Panc1 (cell line): ENCODE measurements at regions not wholly inside any gene's neighbourhood (a gene's known extent, or its start where the extent isn't known, plus 50 kb on each side); places are given as distances from the start of the nearest gene placed in this dataset.

ENCODE experiments used
- ATAC-seq: fragments of 200-7000 bp; cut with Tn5 transposase; 2 replicates; pipeline ENCODE4 v1.9.1; 2020; ENCODE audit warnings: mild to moderate bottlenecking, moderate library complexity
- BruUV-seq: library from RNA; stranded (reverse); fragments of 400-500 nt; replicated peaks from 2 replicates; lab custom pipeline; 2021; lab: Mats Ljungman, UMichigan
- CTCF ChIA-PET: fragments of 300-600 bp; sonication (Branson Sonifier 250); formaldehyde crosslinking; loops from one replicate; lab custom pipeline; 2022; ENCODE audit warnings: antibody characterized with exemption; lab: Charles Lee
- POLR2A ChIA-PET: fragments of 300-600 bp; sonication (Branson Sonifier 250); formaldehyde crosslinking; loops from one replicate; lab custom pipeline; 2022; ENCODE audit warnings: antibody characterized with exemption; lab: Charles Lee
- DNase-seq: peaks from one replicate; pipeline ENCODE4 v3.0.0-alpha.2; 2010; ENCODE audit warnings: low read depth, low spot score
- H3K27ac ChIP-seq: 2 replicates; pipeline ENCODE4 v1.5.1; 2011; ENCODE audit warnings: mild to moderate bottlenecking, low read length, inconsistent platforms
- H3K27me3 ChIP-seq: fragments of 200-500 bp; sonication (Bioruptor generic); 2 replicates; pipeline ENCODE4 v1.6.0; 2014; ENCODE audit warnings: low read length, inconsistent platforms; ENCODE audit not compliant: control insufficient read depth, insufficient read depth
- H3K36me3 ChIP-seq: fragments of 200-500 bp; sonication (Bioruptor generic); 2 replicates; pipeline ENCODE4 v1.5.1; 2014; ENCODE audit warnings: inconsistent platforms, mild to moderate bottlenecking, low read length, moderate library complexity; ENCODE audit not compliant: control insufficient read depth, insufficient read depth
- H3K4me1 ChIP-seq: 2 replicates; pipeline ENCODE4 v1.5.1; 2011; ENCODE audit warnings: inconsistent platforms, mild to moderate bottlenecking, low read length, moderate library complexity; ENCODE audit not compliant: control insufficient read depth, insufficient read depth
- H3K4me3 ChIP-seq, 2 experiments: 2 replicates each; pipeline ENCODE4 v1.5.1; 2011 to 2012; ENCODE audit warnings: low read depth in 2 of 2, low read length in 2 of 2, mild to moderate bottlenecking in 2 of 2, inconsistent platforms in 1 of 2, moderate library complexity in 1 of 2
- H3K9me3 ChIP-seq: fragments of 200-500 bp; sonication (Bioruptor generic); 2 replicates; pipeline ENCODE4 v1.5.1; 2014; ENCODE audit warnings: low read depth, mild to moderate bottlenecking, inconsistent platforms, low read length, moderate library complexity; ENCODE audit not compliant: control insufficient read depth, insufficient read depth
- POLR2AphosphoS5 ChIP-seq: IDR thresholded peaks from 2 replicates; pipeline ENCODE4 v1.6.1; 2012; ENCODE audit warnings: mild to moderate bottlenecking, low read depth, low read length, moderate library complexity
- SIN3A ChIP-seq: IDR thresholded peaks from 2 replicates; pipeline ENCODE4 v1.6.1; 2012; ENCODE audit warnings: low read depth, mild to moderate bottlenecking, low read length, moderate library complexity, borderline replicate concordance; ENCODE audit not compliant: insufficient read depth
- TCF7L2 ChIP-seq: IDR thresholded peaks from 2 replicates; pipeline ENCODE4 v1.6.1; 2011; ENCODE audit warnings: mild to moderate bottlenecking, low read depth, low read length, inconsistent platforms
- in situ Hi-C: cut with HindIII; loops from 2 replicates; pipeline ENCODE4 v1.10.0; 2016; ENCODE audit warnings: low sequenced_read_pairs, low pct_unique_long_range_greater_than_20kb
- intact Hi-C: fragments of 100-400 bp; cut with micrococcal nuclease; formaldehyde crosslinking; loops from one replicate; pipeline ENCODE4 v1.10.0; 2022; ENCODE audit not compliant: unreplicated experiment
- TF ChIP-seq, protein P1 (sequence below), 2 experiments: IDR thresholded peaks; 2 replicates each; pipeline ENCODE4 v1.6.1; 2011 to 2012; ENCODE audit warnings: low read depth in 2 of 2, control low read depth in 1 of 2, low read length in 1 of 2, mild to moderate bottlenecking in 1 of 2, moderate library complexity in 1 of 2; ENCODE audit not compliant: insufficient read depth in 1 of 2
- TF ChIP-seq, protein P2 (sequence below): fragments of 450-650 bp; IDR thresholded peaks from 2 replicates; pipeline ENCODE4 v1.5.1; 2017; ENCODE audit warnings: mild to moderate bottlenecking

DNA sequence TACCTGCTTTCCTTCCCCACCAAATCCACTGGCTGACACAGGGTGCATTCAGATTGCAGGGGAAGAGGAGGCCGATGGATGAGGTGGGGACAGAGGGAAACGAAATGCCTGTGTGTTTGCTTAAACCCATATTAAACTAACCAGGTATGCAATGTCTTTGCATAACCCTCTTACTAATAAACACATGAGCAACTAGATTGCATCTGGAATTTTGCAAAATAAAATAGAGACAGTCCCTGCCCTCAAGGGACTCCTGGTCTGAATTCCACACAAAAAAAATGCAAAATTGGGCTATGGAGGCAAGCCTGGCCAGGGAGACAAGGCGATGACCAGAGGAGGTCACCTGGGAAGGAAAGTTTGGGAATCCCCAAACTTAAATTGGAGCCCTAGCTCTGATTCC is 202.9 kb downstream of the ACTL7B start:
- TF ChIP-seq POLR2AphosphoS5, result no peak
- no peak for TF ChIP-seq TCF7L2
- TF ChIP-seq, protein P1, sequence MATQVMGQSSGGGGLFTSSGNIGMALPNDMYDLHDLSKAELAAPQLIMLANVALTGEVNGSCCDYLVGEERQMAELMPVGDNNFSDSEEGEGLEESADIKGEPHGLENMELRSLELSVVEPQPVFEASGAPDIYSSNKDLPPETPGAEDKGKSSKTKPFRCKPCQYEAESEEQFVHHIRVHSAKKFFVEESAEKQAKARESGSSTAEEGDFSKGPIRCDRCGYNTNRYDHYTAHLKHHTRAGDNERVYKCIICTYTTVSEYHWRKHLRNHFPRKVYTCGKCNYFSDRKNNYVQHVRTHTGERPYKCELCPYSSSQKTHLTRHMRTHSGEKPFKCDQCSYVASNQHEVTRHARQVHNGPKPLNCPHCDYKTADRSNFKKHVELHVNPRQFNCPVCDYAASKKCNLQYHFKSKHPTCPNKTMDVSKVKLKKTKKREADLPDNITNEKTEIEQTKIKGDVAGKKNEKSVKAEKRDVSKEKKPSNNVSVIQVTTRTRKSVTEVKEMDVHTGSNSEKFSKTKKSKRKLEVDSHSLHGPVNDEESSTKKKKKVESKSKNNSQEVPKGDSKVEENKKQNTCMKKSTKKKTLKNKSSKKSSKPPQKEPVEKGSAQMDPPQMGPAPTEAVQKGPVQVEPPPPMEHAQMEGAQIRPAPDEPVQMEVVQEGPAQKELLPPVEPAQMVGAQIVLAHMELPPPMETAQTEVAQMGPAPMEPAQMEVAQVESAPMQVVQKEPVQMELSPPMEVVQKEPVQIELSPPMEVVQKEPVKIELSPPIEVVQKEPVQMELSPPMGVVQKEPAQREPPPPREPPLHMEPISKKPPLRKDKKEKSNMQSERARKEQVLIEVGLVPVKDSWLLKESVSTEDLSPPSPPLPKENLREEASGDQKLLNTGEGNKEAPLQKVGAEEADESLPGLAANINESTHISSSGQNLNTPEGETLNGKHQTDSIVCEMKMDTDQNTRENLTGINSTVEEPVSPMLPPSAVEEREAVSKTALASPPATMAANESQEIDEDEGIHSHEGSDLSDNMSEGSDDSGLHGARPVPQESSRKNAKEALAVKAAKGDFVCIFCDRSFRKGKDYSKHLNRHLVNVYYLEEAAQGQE (IDR thresholded peaks at IDR 0.05; ENCODE audit: insufficient read depth in 1 of 2, low read depth in 2 of 2, low read length in 1 of 2), result no peak
- TF ChIP-seq, protein P2, sequence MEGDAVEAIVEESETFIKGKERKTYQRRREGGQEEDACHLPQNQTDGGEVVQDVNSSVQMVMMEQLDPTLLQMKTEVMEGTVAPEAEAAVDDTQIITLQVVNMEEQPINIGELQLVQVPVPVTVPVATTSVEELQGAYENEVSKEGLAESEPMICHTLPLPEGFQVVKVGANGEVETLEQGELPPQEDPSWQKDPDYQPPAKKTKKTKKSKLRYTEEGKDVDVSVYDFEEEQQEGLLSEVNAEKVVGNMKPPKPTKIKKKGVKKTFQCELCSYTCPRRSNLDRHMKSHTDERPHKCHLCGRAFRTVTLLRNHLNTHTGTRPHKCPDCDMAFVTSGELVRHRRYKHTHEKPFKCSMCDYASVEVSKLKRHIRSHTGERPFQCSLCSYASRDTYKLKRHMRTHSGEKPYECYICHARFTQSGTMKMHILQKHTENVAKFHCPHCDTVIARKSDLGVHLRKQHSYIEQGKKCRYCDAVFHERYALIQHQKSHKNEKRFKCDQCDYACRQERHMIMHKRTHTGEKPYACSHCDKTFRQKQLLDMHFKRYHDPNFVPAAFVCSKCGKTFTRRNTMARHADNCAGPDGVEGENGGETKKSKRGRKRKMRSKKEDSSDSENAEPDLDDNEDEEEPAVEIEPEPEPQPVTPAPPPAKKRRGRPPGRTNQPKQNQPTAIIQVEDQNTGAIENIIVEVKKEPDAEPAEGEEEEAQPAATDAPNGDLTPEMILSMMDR, result no peak
- no peak for TF ChIP-seq SIN3A
- in situ Hi-C loops, result no loop called here
- no TSS peak for BruUV-seq
- POLR2A ChIA-PET, result no interaction called here
- no peaks in the 10 kb centered on the region for H3K36me3 ChIP-seq
- intact Hi-C loops, result no loop called here
- H3K9me3 ChIP-seq, result no peaks in the 10 kb centered on the region
- ATAC-seq, result no peak
- no peak overlapping the region for H3K27ac ChIP-seq
- CTCF ChIA-PET, result no interaction called here
- DNase-seq, result no peak
- H3K4me1 ChIP-seq, result no peaks in the 10 kb centered on the region
- no peak overlapping the region for H3K4me3 ChIP-seq
- no peaks in the 10 kb centered on the region for H3K27me3 ChIP-seq

GRCh38 chr9:108650826-108651225 is 205.0 kb downstream of the ACTL7B start:
- intact Hi-C loops, result no loop called here
- CTCF ChIA-PET, result no interaction called here
- DNase-seq (no peak), ATAC-seq (no peak)
- in situ Hi-C loops, result no loop called here
- H3K36me3 ChIP-seq, result no peaks in the 10 kb centered on the region
- TF ChIP-seq, protein P1 (IDR thresholded peaks at IDR 0.05; ENCODE audit: insufficient read depth in 1 of 2, low read depth in 2 of 2, low read length in 1 of 2), result no peak
- TF ChIP-seq TCF7L2, result no peak
- TF ChIP-seq SIN3A, result no peak
- TF ChIP-seq, protein P2, result no peak
- TF ChIP-seq POLR2AphosphoS5, result no peak
- POLR2A ChIA-PET, result no interaction called here
- no peak overlapping the region for H3K27ac ChIP-seq
- no peaks in the 10 kb centered on the region for H3K9me3 ChIP-seq
- no peaks in the 10 kb centered on the region for H3K4me1 ChIP-seq
- no peaks in the 10 kb centered on the region for H3K27me3 ChIP-seq
- no TSS peak for BruUV-seq
- H3K4me3 ChIP-seq, result no peak overlapping the region
